OCI-LY7 (cell line): ENCODE measurements at regions not wholly inside any gene's neighbourhood (a gene's known extent, or its start where the extent isn't known, plus 50 kb on each side); places are given as distances from the start of the nearest gene placed in this dataset.

ENCODE experiments used
- CTCF ChIP-seq: fragments of 200-600 bp; sonication (generic); conservative IDR thresholded peaks from 2 replicates; pipeline ENCODE4 v1.5.1; 2014; ENCODE audit warnings: mild to moderate bottlenecking, antibody characterized with exemption, low read length, moderate library complexity, mixed read lengths
- EZH2phosphoT487 ChIP-seq: fragments of 200-600 bp; sonication (generic); IDR thresholded peaks from 2 replicates; pipeline ENCODE4 v1.6.1; 2018; ENCODE audit warnings: low read depth, borderline replicate concordance, mild to moderate bottlenecking, mixed run types, antibody characterized with exemption, low read length, moderate library complexity, mixed read lengths

- TF ChIP-seq CTCF = no peak
- no peak for TF ChIP-seq EZH2phosphoT487
These were observed 147.8 kb downstream of the ETS2 start for GRCh38 chr21:38953516-38953915.
